HCT116 (cell line): ENCODE measurements at regions not wholly inside any gene's neighbourhood (a gene's known extent, or its start where the extent isn't known, plus 50 kb on each side); places are given as distances from the start of the nearest gene placed in this dataset.

Experiments used
- ATAC-seq: fragments of 200-7000 bp; cut with Tn5 transposase; 2 replicates; pipeline ENCODE4 v1.9.1; 2020; ENCODE audit warnings: mild to moderate bottlenecking, moderate library complexity
- BruUV-seq: library from RNA; stranded (reverse); fragments of 400-500 nt; replicated peaks from 2 replicates; lab custom pipeline; 2021; lab: Mats Ljungman, UMichigan
- CTCF ChIA-PET: fragments of 300-600 bp; sonication (Branson Sonifier 250); formaldehyde crosslinking; loops from one replicate; lab custom pipeline; 2021; ENCODE audit warnings: antibody characterized with exemption; lab: Charles Lee
- POLR2A ChIA-PET: fragments of 300-600, 350-600 bp; sonication (Branson Sonifier 250); formaldehyde crosslinking; loops from one replicate; lab custom pipeline; 2021; ENCODE audit warnings: antibody characterized with exemption; lab: Charles Lee
- RAD21 ChIA-PET, 2 experiments: fragments of 300-600 bp; sonication (Branson Sonifier 250); formaldehyde crosslinking; loops; one replicate each; lab custom pipeline; 2023; ENCODE audit warnings: low total read pairs in 2 of 2; ENCODE audit not compliant: uncharacterized antibody in 2 of 2, unreplicated experiment in 2 of 2, low non-redundant PET in 1 of 2; lab: Charles Lee
- DNase-seq: peaks from one replicate; pipeline ENCODE4 v3.0.0-alpha.2; 2010; ENCODE audit warnings: low read depth, low spot score
- H2AFZ ChIP-seq: fragments of 200-600 bp; shearing (Covaris generic), sonication (generic); 2 replicates; pipeline ENCODE4 v1.6.1; 2017; ENCODE audit warnings: low read depth, mixed run types, mixed read lengths, antibody characterized with exemption, low read length; ENCODE audit not compliant: poor library complexity, severe bottlenecking
- H3K27ac ChIP-seq: 2 replicates; pipeline ENCODE4 v1.5.1; 2012; ENCODE audit warnings: low read depth, low read length
- H3K27me3 ChIP-seq: fragments of 200-600 bp; sonication (generic); 2 replicates; pipeline ENCODE4 v1.6.1; 2016; ENCODE audit warnings: mixed run types, low read length, mixed read lengths; ENCODE audit not compliant: insufficient read depth
- H3K36me3 ChIP-seq, 2 experiments: fragments of 200-500 bp in 1 of 2; fragments of 200-600 bp in 1 of 2; sonication (Bioruptor generic) in 1 of 2; sonication (generic) in 1 of 2; 2 replicates each; pipeline versions ENCODE4 v1.5.1 to v1.6.1; 2014 to 2016; ENCODE audit warnings: low read length in 2 of 2, inconsistent platforms in 1 of 2, mixed read lengths in 1 of 2, mixed run types in 1 of 2; ENCODE audit not compliant: insufficient read depth in 2 of 2, control insufficient read depth in 1 of 2
- H3K4me1 ChIP-seq, 2 experiments: fragments of 200-600 bp in 1 of 2; sonication (generic) in 1 of 2; 2 replicates each; pipeline versions ENCODE4 v1.5.1 to v1.6.1; 2012 to 2017; ENCODE audit warnings: low read length in 2 of 2, inconsistent platforms in 1 of 2, mild to moderate bottlenecking in 1 of 2, mixed read lengths in 1 of 2, mixed run types in 1 of 2, moderate library complexity in 1 of 2; ENCODE audit not compliant: insufficient read depth in 2 of 2, control insufficient read depth in 1 of 2
- H3K4me2 ChIP-seq: fragments of 200-600 bp; sonication (generic); 2 replicates; pipeline ENCODE4 v1.6.1; 2017; ENCODE audit warnings: mixed run types, low read length, mixed read lengths
- H3K4me3 ChIP-seq, 2 experiments: fragments of 200-600 bp in 1 of 2; sonication (generic) in 1 of 2; replicated peaks in 1 of 2; 2 replicates each; pipeline ENCODE4 v1.5.1; 2011 to 2016; ENCODE audit warnings: low read length in 2 of 2, control low read depth in 1 of 2, low read depth in 1 of 2, mild to moderate bottlenecking in 1 of 2, mixed read lengths in 1 of 2, mixed run types in 1 of 2
- H3K79me2 ChIP-seq: fragments of 200-600 bp; sonication (generic); 2 replicates; pipeline ENCODE4 v1.6.1; 2017; ENCODE audit warnings: mild to moderate bottlenecking, mixed run types, low read length, moderate library complexity, mixed read lengths; ENCODE audit not compliant: insufficient read depth
- H3K9ac ChIP-seq: fragments of 200-600 bp; sonication (generic); 2 replicates; pipeline ENCODE4 v1.6.1; 2016; ENCODE audit warnings: low read length, mixed read lengths
- H3K9me2 ChIP-seq: fragments of 200-600 bp; sonication (generic), shearing (Covaris generic); 2 replicates; pipeline ENCODE4 v1.6.1; 2017; ENCODE audit warnings: mixed run types, mild to moderate bottlenecking, moderate library complexity; ENCODE audit not compliant: insufficient read depth
- H3K9me3 ChIP-seq, 2 experiments: fragments of 200-500 bp in 1 of 2; fragments of 200-600 bp in 1 of 2; sonication (Bioruptor generic) in 1 of 2; sonication (generic) in 1 of 2; 2 replicates each; pipeline ENCODE4 v1.6.1; 2014 to 2017; ENCODE audit warnings: low read length in 2 of 2, mixed read lengths in 2 of 2, inconsistent platforms in 1 of 2, low read depth in 1 of 2, mild to moderate bottlenecking in 1 of 2, mixed run types in 1 of 2, moderate library complexity in 1 of 2; ENCODE audit not compliant: control insufficient read depth in 1 of 2, insufficient read depth in 1 of 2
- H4K20me1 ChIP-seq: fragments of 200-600 bp; sonication (generic), shearing (Covaris generic); 2 replicates; pipeline ENCODE4 v1.6.1; 2017; ENCODE audit warnings: mixed run types, mild to moderate bottlenecking, moderate library complexity; ENCODE audit not compliant: insufficient read depth
- CBX3 ChIP-seq: IDR thresholded peaks from 2 replicates; pipeline ENCODE4 v1.6.1; 2012; ENCODE audit warnings: low read depth
- CEBPB ChIP-seq: IDR thresholded peaks from 2 replicates; pipeline ENCODE4 v1.6.1; 2012; ENCODE audit warnings: low read depth
- EZH2 ChIP-seq: fragments of 200-600 bp; sonication (generic); IDR thresholded peaks from 2 replicates; pipeline ENCODE4 v1.6.1; 2017; ENCODE audit warnings: antibody characterized with exemption, mixed run types
- FOSL1 ChIP-seq: IDR thresholded peaks from 2 replicates; pipeline ENCODE4 v1.6.1; 2012; ENCODE audit warnings: low read depth
- JUND ChIP-seq: IDR thresholded peaks from 2 replicates; pipeline ENCODE4 v1.6.1; 2012
- MAX ChIP-seq: IDR thresholded peaks from 2 replicates; pipeline ENCODE4 v1.6.1; 2012
- POLR2A ChIP-seq: IDR thresholded peaks from 2 replicates; pipeline ENCODE4 v1.7.0; 2011; ENCODE audit warnings: borderline replicate concordance; ENCODE audit not compliant: insufficient read depth, insufficient read length; ENCODE audit errors: extremely low read depth
- POLR2AphosphoS5 ChIP-seq: IDR thresholded peaks from 2 replicates; pipeline ENCODE4 v1.6.1; 2011; ENCODE audit warnings: mild to moderate bottlenecking, low read depth, low read length, moderate library complexity
- RAD21 ChIP-seq: IDR thresholded peaks from 2 replicates; pipeline ENCODE4 v1.6.1; 2012; ENCODE audit warnings: low read depth, mild to moderate bottlenecking
- REST ChIP-seq: IDR thresholded peaks from 2 replicates; pipeline ENCODE4 v1.6.1; 2012; ENCODE audit warnings: low read depth
- SP1 ChIP-seq: IDR thresholded peaks from 2 replicates; pipeline ENCODE4 v1.6.1; 2012; ENCODE audit warnings: low read depth
- TCF7L2 ChIP-seq: IDR thresholded peaks from 2 replicates; pipeline ENCODE4 v1.7.0; 2011; ENCODE audit warnings: borderline replicate concordance, inconsistent platforms; ENCODE audit not compliant: insufficient read depth, insufficient read length; ENCODE audit errors: extremely low read depth
- YY1 ChIP-seq: IDR thresholded peaks from 2 replicates; pipeline ENCODE4 v1.6.1; 2011; ENCODE audit warnings: low read length, low read depth, moderate library complexity, mild to moderate bottlenecking; ENCODE audit not compliant: insufficient replicate concordance; ENCODE audit errors: extremely low read depth
- ZBTB33 ChIP-seq: IDR thresholded peaks from 2 replicates; pipeline ENCODE4 v1.6.1; 2011; ENCODE audit warnings: mild to moderate bottlenecking, low read length, moderate library complexity; ENCODE audit not compliant: insufficient replicate concordance; ENCODE audit errors: extremely low read depth
- ZFX ChIP-seq: fragments of 450-650 bp; IDR thresholded peaks from 2 replicates; pipeline ENCODE4 v1.6.1; 2017
- ZNF274 ChIP-seq: fragments of 200-500 bp; sonication (Bioruptor generic); IDR thresholded peaks from 2 replicates; pipeline ENCODE4 v1.6.1; 2014; ENCODE audit warnings: mild to moderate bottlenecking, low read depth, low read length, inconsistent platforms
- intact Hi-C: fragments of 100-400 bp; cut with micrococcal nuclease; formaldehyde crosslinking; loops from 2 replicates; pipeline ENCODE4 v1.10.0; 2022

GRCh38 chr20:48298433-48298832 lies 513.2 kb upstream of the SULF2 start (continued):
- no peak for TF ChIP-seq SP1
- no peak for TF ChIP-seq RAD21
- TF ChIP-seq TCF7L2: no peak
- no peak for TF ChIP-seq EZH2
- no peak for TF ChIP-seq POLR2AphosphoS5

- Histone ChIP-seq H3K4me2 (peak overlapping the region; percentile 29), H3K36me3 (no peaks in the 10 kb centered on the region), H3K79me2 (no peaks in the 10 kb centered on the region), H3K9ac (no peak overlapping the region), H3K4me3 (no peak overlapping the region), H3K27ac (no peak overlapping the region), H2AFZ (no peak overlapping the region), H3K9me2 (no peaks in the 10 kb centered on the region), H3K27me3 (0 out of 2 replicates have a peak, but pooled peaks cover 5% of the 10 kb centered on the region), H3K4me1 (peaks cover 20 to 46% of the 10 kb centered on the region in 2 experiments), H3K9me3 (no peaks in the 10 kb centered on the region), H4K20me1 (no peaks in the 10 kb centered on the region)
- ChIA-PET CTCF (interaction anchor here (0.6 to 3.1 kb wide), 11 partner anchors 11 to 632 kb away, joined by 3 to 30 read pairs (median 6); partner anchors contain the start of gene SULF2), RAD21 (interaction anchor here (0.8 to 1.4 kb wide), 4 partner anchors 324 to 509 kb away, joined by 3 to 8 read pairs (median 4); no protein-coding TSS in a partner anchor), POLR2A (interaction anchor here (1.0 kb wide), 1 partner anchor 510 kb away, joined by 4 read pairs; no protein-coding TSS in a partner anchor)
- no peak for DNase-seq
- ATAC-seq: peak; percentile 23
- intact Hi-C loops: loop anchor here (2.0 to 10.0 kb wide), 3 partner anchors 325 to 631 kb away; no protein-coding TSS in a partner anchor
- no TSS peak for BruUV-seq
- TF ChIP-seq ZBTB33 (no peak), YY1 (no peak), SP1 (no peak), FOSL1 (no peak), MAX (no peak), CEBPB (no peak), TCF7L2 (no peak), JUND (no peak), CBX3 (no peak), POLR2AphosphoS5 (no peak), ZFX (no peak), POLR2A (no peak), ZNF274 (no peak), REST (no peak), EZH2 (no peak)
These were observed 510.7 kb upstream of the SULF2 start for GRCh38 chr20:48295966-48296421.
